H1 (cell line): ENCODE measurements at regions not wholly inside any gene's neighbourhood (a gene's known extent, or its start where the extent isn't known, plus 50 kb on each side); places are given as distances from the start of the nearest gene placed in this dataset.

Experiments
- POLR2A ChIP-seq, 2 experiments: IDR thresholded peaks; 1 replicate in 1 of 2; 2 replicates in 1 of 2; pipeline ENCODE4 v1.6.1; 2011; ENCODE audit warnings: low read depth in 2 of 2, low read length in 2 of 2, mild to moderate bottlenecking in 2 of 2; ENCODE audit errors: control extremely low read depth in 1 of 2
- RNF2 ChIP-seq: fragments of 200-900, 300-1000 bp; sonication (generic); IDR thresholded peaks from 2 replicates; pipeline ENCODE4 v1.7.1; 2016; ENCODE audit warnings: borderline replicate concordance, low read depth, mild to moderate bottlenecking, antibody characterized with exemption, low read length; ENCODE audit not compliant: poor library complexity, severe bottlenecking; ENCODE audit errors: missing control alignments
- SIRT6 ChIP-seq: IDR thresholded peaks from one replicate; pipeline ENCODE4 v1.7.1; 2012; ENCODE audit warnings: low read length, inconsistent platforms
- TAF7 ChIP-seq: optimal IDR thresholded peaks from 2 replicates; pipeline ENCODE3; 2011; ENCODE audit warnings: low read depth, mild to moderate bottlenecking, inconsistent platforms, low read length, moderate library complexity, borderline replicate concordance
- YY1 ChIP-seq: IDR thresholded peaks from 2 replicates; pipeline ENCODE4 v1.6.1; 2011; ENCODE audit warnings: low read depth, mild to moderate bottlenecking, low read length
- TF ChIP-seq, protein P1 (sequence below): IDR thresholded peaks from 2 replicates; pipeline ENCODE4 v1.6.1; 2012; ENCODE audit warnings: inconsistent platforms
- TF ChIP-seq, protein P2 (sequence below): fragments of 300-600 bp; sonication (generic); IDR thresholded peaks from 2 replicates; pipeline ENCODE4 v1.7.1; 2012; ENCODE audit warnings: low read length, moderate library complexity, mild to moderate bottlenecking, inconsistent platforms; ENCODE audit not compliant: insufficient replicate concordance

DNA sequence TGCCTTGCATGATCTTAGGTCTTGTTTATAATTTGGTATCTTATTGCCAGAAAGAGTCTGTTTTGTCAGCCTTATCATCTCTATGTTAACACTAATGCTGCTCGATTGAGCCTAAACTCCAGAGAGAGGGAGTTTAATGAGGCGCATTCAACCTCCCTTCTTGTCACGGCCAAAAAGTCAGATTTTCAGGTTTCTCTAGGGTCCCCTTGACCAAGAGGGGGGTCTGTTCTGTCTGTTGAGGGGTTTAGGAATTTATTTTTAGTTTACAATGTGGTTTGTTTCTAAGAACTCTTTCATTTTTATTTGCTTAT is 285.7 kb upstream of the VWC2 start (continued):
- TF ChIP-seq RNF2 (no peak), SIRT6 (no peak), YY1 (no peak), TAF7 (no peak), POLR2A (IDR thresholded peaks at IDR 0.05; ENCODE audit: control extremely low read depth in 1 of 2, low read depth in 2 of 2, low read length in 2 of 2) (no peak)
- TF ChIP-seq, protein P1, sequence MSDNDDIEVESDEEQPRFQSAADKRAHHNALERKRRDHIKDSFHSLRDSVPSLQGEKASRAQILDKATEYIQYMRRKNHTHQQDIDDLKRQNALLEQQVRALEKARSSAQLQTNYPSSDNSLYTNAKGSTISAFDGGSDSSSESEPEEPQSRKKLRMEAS = no peak
- TF ChIP-seq, protein P2, sequence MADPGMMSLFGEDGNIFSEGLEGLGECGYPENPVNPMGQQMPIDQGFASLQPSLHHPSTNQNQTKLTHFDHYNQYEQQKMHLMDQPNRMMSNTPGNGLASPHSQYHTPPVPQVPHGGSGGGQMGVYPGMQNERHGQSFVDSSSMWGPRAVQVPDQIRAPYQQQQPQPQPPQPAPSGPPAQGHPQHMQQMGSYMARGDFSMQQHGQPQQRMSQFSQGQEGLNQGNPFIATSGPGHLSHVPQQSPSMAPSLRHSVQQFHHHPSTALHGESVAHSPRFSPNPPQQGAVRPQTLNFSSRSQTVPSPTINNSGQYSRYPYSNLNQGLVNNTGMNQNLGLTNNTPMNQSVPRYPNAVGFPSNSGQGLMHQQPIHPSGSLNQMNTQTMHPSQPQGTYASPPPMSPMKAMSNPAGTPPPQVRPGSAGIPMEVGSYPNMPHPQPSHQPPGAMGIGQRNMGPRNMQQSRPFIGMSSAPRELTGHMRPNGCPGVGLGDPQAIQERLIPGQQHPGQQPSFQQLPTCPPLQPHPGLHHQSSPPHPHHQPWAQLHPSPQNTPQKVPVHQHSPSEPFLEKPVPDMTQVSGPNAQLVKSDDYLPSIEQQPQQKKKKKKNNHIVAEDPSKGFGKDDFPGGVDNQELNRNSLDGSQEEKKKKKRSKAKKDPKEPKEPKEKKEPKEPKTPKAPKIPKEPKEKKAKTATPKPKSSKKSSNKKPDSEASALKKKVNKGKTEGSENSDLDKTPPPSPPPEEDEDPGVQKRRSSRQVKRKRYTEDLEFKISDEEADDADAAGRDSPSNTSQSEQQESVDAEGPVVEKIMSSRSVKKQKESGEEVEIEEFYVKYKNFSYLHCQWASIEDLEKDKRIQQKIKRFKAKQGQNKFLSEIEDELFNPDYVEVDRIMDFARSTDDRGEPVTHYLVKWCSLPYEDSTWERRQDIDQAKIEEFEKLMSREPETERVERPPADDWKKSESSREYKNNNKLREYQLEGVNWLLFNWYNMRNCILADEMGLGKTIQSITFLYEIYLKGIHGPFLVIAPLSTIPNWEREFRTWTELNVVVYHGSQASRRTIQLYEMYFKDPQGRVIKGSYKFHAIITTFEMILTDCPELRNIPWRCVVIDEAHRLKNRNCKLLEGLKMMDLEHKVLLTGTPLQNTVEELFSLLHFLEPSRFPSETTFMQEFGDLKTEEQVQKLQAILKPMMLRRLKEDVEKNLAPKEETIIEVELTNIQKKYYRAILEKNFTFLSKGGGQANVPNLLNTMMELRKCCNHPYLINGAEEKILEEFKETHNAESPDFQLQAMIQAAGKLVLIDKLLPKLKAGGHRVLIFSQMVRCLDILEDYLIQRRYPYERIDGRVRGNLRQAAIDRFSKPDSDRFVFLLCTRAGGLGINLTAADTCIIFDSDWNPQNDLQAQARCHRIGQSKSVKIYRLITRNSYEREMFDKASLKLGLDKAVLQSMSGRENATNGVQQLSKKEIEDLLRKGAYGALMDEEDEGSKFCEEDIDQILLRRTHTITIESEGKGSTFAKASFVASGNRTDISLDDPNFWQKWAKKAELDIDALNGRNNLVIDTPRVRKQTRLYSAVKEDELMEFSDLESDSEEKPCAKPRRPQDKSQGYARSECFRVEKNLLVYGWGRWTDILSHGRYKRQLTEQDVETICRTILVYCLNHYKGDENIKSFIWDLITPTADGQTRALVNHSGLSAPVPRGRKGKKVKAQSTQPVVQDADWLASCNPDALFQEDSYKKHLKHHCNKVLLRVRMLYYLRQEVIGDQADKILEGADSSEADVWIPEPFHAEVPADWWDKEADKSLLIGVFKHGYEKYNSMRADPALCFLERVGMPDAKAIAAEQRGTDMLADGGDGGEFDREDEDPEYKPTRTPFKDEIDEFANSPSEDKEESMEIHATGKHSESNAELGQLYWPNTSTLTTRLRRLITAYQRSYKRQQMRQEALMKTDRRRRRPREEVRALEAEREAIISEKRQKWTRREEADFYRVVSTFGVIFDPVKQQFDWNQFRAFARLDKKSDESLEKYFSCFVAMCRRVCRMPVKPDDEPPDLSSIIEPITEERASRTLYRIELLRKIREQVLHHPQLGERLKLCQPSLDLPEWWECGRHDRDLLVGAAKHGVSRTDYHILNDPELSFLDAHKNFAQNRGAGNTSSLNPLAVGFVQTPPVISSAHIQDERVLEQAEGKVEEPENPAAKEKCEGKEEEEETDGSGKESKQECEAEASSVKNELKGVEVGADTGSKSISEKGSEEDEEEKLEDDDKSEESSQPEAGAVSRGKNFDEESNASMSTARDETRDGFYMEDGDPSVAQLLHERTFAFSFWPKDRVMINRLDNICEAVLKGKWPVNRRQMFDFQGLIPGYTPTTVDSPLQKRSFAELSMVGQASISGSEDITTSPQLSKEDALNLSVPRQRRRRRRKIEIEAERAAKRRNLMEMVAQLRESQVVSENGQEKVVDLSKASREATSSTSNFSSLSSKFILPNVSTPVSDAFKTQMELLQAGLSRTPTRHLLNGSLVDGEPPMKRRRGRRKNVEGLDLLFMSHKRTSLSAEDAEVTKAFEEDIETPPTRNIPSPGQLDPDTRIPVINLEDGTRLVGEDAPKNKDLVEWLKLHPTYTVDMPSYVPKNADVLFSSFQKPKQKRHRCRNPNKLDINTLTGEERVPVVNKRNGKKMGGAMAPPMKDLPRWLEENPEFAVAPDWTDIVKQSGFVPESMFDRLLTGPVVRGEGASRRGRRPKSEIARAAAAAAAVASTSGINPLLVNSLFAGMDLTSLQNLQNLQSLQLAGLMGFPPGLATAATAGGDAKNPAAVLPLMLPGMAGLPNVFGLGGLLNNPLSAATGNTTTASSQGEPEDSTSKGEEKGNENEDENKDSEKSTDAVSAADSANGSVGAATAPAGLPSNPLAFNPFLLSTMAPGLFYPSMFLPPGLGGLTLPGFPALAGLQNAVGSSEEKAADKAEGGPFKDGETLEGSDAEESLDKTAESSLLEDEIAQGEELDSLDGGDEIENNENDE = no peak
